Mesothelial cell of epicardium (in vitro differentiated cells): ENCODE measurements at regions not wholly inside any gene's neighbourhood (a gene's known extent, or its start where the extent isn't known, plus 50 kb on each side); places are given as distances from the start of the nearest gene placed in this dataset.
A peak's percentile ranks its signal among the peaks of the same experiment; 100 is the strongest.

Experiments used
- DNase-seq, 2 experiments: peaks; one replicate each; pipeline ENCODE4 v3.0.0; 2021; ENCODE audit warnings: low spot score in 2 of 2; ENCODE audit not compliant: unreplicated experiment in 2 of 2
- H3K27ac Mint-ChIP-seq: 2 replicates; pipeline ENCODE4 v1.8.0; 2021; ENCODE audit warnings: mixed read lengths
- H3K27me3 Mint-ChIP-seq: 2 replicates; pipeline ENCODE4 v1.8.0; 2021; ENCODE audit warnings: low read depth, mixed read lengths
- H3K36me3 Mint-ChIP-seq: 2 replicates; pipeline ENCODE4 v1.8.0; 2021; ENCODE audit warnings: mixed read lengths
- H3K4me1 Mint-ChIP-seq: 2 replicates; pipeline ENCODE4 v1.8.0; 2021; ENCODE audit warnings: mixed read lengths
- H3K4me3 Mint-ChIP-seq: 2 replicates; pipeline ENCODE4 v1.8.0; 2021; ENCODE audit warnings: mild to moderate bottlenecking, moderate library complexity, mixed read lengths
- H3K9me3 Mint-ChIP-seq: 2 replicates; pipeline ENCODE4 v1.8.0; 2021; ENCODE audit warnings: mixed read lengths
- CTCF ChIP-seq: fragments of 200-600 bp; sonication (generic); IDR thresholded peaks from one replicate; pipeline ENCODE4 v1.5.0; 2021; ENCODE audit warnings: antibody characterized with exemption; ENCODE audit not compliant: unreplicated experiment

GRCh38 chr12:19780460-19780859 is 341.2 kb downstream of the AEBP2 start:
- no peak for DNase-seq
- no peaks in the 10 kb centered on the region for H3K27me3 Mint-ChIP-seq
- peaks cover 31% of the 10 kb centered on the region for H3K4me1 Mint-ChIP-seq
- H3K27ac Mint-ChIP-seq, result no peak overlapping the region
- H3K4me3 Mint-ChIP-seq, result no peak overlapping the region
- H3K36me3 Mint-ChIP-seq, result peaks cover 10% of the 10 kb centered on the region
- H3K9me3 Mint-ChIP-seq, result peaks cover 17% of the 10 kb centered on the region
- TF ChIP-seq CTCF, result no peak

- no peak for DNase-seq
- peak overlapping the region; percentile 61 for H3K4me3 Mint-ChIP-seq
- peaks cover 32% of the 10 kb centered on the region for H3K9me3 Mint-ChIP-seq
- H3K4me1 Mint-ChIP-seq, result peaks cover 27% of the 10 kb centered on the region
- H3K27me3 Mint-ChIP-seq, result no peaks in the 10 kb centered on the region
- H3K36me3 Mint-ChIP-seq, result peaks cover 20% of the 10 kb centered on the region
- TF ChIP-seq CTCF, result no peak
- H3K27ac Mint-ChIP-seq, result peak overlapping the region; percentile 52
Measured at GRCh38 chr12:19783547-19784444, 344.5 kb downstream of the AEBP2 start.

- no peak overlapping the region for H3K27ac Mint-ChIP-seq
- peaks cover 7% of the 10 kb centered on the region for H3K36me3 Mint-ChIP-seq
- TF ChIP-seq CTCF, result no peak
- no peaks in the 10 kb centered on the region for H3K27me3 Mint-ChIP-seq
- H3K4me1 Mint-ChIP-seq, result peaks cover 10% of the 10 kb centered on the region
- peaks cover 8% of the 10 kb centered on the region for H3K9me3 Mint-ChIP-seq
- no peak for DNase-seq
- no peak overlapping the region for H3K4me3 Mint-ChIP-seq
Measured at GRCh38 chr12:19792028-19792427, 352.7 kb downstream of the AEBP2 start.

- no peak for TF ChIP-seq CTCF
- no peaks in the 10 kb centered on the region for H3K9me3 Mint-ChIP-seq
- H3K27ac Mint-ChIP-seq, result no peak overlapping the region
- DNase-seq, result no peak
- no peaks in the 10 kb centered on the region for H3K27me3 Mint-ChIP-seq
- peaks cover 10% of the 10 kb centered on the region for H3K4me1 Mint-ChIP-seq
- H3K4me3 Mint-ChIP-seq, result no peak overlapping the region
- H3K36me3 Mint-ChIP-seq, result no peaks in the 10 kb centered on the region
Measured at GRCh38 chr12:19794116-19794515, 354.8 kb downstream of the AEBP2 start.

- TF ChIP-seq CTCF, result no peak
- Mint-ChIP-seq H3K27me3 (no peaks in the 10 kb centered on the region), H3K9me3 (peaks cover 4% of the 10 kb centered on the region), H3K36me3 (no peaks in the 10 kb centered on the region), H3K4me1 (peaks cover 5% of the 10 kb centered on the region), H3K27ac (no peak overlapping the region), H3K4me3 (no peak overlapping the region)
- DNase-seq, result no peak
Measured at GRCh38 chr12:19799216-19799615, 359.9 kb downstream of the AEBP2 start.
